K562 (cell line): ENCODE measurements at regions not wholly inside any gene's neighbourhood (a gene's known extent, or its start where the extent isn't known, plus 50 kb on each side); places are given as distances from the start of the nearest gene placed in this dataset.

Experiments used
- ATAC-seq: fragments of 200-7000 bp; cut with Tn5 transposase; 3 replicates; pipeline ENCODE4 v1.9.1; 2020; ENCODE audit warnings: moderate library complexity
- BruUV-seq: library from RNA; stranded (reverse); fragments of 400-500 nt; replicated peaks from 2 replicates; lab custom pipeline; 2021; lab: Mats Ljungman, UMichigan
- CTCF ChIA-PET: fragments of 300-600 bp; formaldehyde crosslinking; extraction: SDS; loops from one replicate; lab custom pipeline; 2021; ENCODE audit warnings: low intra/inter-chr PET ratio; lab: Yijun Ruan, JAX
- POLR2A ChIA-PET: fragments of 300-600, 350-650 bp; sonication (Branson Sonifier 250); formaldehyde crosslinking; extraction: SDS; loops from one replicate; lab custom pipeline; 2021; ENCODE audit warnings: antibody characterized with exemption, inconsistent platforms; lab: Yijun Ruan, JAX
- DNase-seq, 4 experiments: peaks; one replicate each; pipeline versions ENCODE4 v3.0.0 to v3.0.0-alpha.2; 2011 to 2018; ENCODE audit warnings: low spot score in 3 of 4, mixed read lengths in 3 of 4; ENCODE audit errors: extremely low read depth in 1 of 4
- FAIRE-seq: peaks from 2 replicates; lab custom pipeline; 2011; peaks lifted over from hg19 to GRCh38; lab: Jason Lieb, UNC
- H2AFZ ChIP-seq: 2 replicates; pipeline ENCODE4 v1.6.0; 2011; ENCODE audit warnings: low read depth, low read length, control low read depth, inconsistent platforms
- H3K27ac ChIP-seq: fragments of 200-600 bp; 3 replicates; pipeline ENCODE4 v1.8.0; 2011; ENCODE audit warnings: low read depth, mild to moderate bottlenecking, control low read depth, inconsistent platforms, low read length, moderate library complexity, mixed read lengths; ENCODE audit errors: extremely low read depth
- H3K27me3 ChIP-seq, 2 experiments: fragments of 300-600 bp in 1 of 2; 2 replicates in 1 of 2; 3 replicates in 1 of 2; pipeline versions ENCODE4 v1.6.0 to v1.8.0; 2011; ENCODE audit warnings: inconsistent platforms in 2 of 2, low read length in 2 of 2, mild to moderate bottlenecking in 1 of 2, mixed read lengths in 1 of 2, moderate library complexity in 1 of 2; ENCODE audit not compliant: control insufficient read depth in 2 of 2, insufficient read depth in 2 of 2
- H3K36me3 ChIP-seq: fragments of 300-600 bp; 3 replicates; pipeline ENCODE4 v1.8.0; 2011; ENCODE audit warnings: mild to moderate bottlenecking, low read length, inconsistent platforms; ENCODE audit not compliant: control insufficient read depth, insufficient read depth
- H3K4me1 ChIP-seq, 2 experiments: fragments of 200-600 bp in 1 of 2; replicated peaks in 1 of 2; 2 replicates in 1 of 2; 3 replicates in 1 of 2; pipeline versions ENCODE4 v1.5.1 to v1.8.0; 2011; ENCODE audit warnings: inconsistent platforms in 2 of 2, low read length in 2 of 2, mild to moderate bottlenecking in 1 of 2, mixed read lengths in 1 of 2, moderate library complexity in 1 of 2; ENCODE audit not compliant: control insufficient read depth in 2 of 2, insufficient read depth in 2 of 2
- H3K4me2 ChIP-seq: 2 replicates; pipeline ENCODE4 v1.6.1; 2011; ENCODE audit warnings: low read length, control low read depth, inconsistent platforms, mixed read lengths; ENCODE audit not compliant: insufficient read depth
- H3K4me3 ChIP-seq: fragments of 200-600 bp; sonication (generic), shearing (Covaris generic); 2 replicates; pipeline ENCODE4 v1.5.1; 2016; ENCODE audit warnings: control low read depth, inconsistent platforms
- H3K79me2 ChIP-seq: fragments of 200-600 bp; 3 replicates; pipeline ENCODE4 v1.8.0; 2011; ENCODE audit warnings: low read length, inconsistent platforms; ENCODE audit not compliant: control insufficient read depth, insufficient read depth
- H3K9ac ChIP-seq, 2 experiments: 2 replicates each; pipeline versions ENCODE4 v1.6.0 to v1.6.1; 2011; ENCODE audit warnings: low read depth in 2 of 2, low read length in 2 of 2, control low read depth in 1 of 2, inconsistent platforms in 1 of 2, mild to moderate bottlenecking in 1 of 2, mixed read lengths in 1 of 2; ENCODE audit not compliant: insufficient read depth in 1 of 2
- H3K9me1 ChIP-seq: one replicate; pipeline ENCODE4 v1.6.0; 2011; ENCODE audit warnings: inconsistent platforms, mild to moderate bottlenecking, low read length, moderate library complexity; ENCODE audit not compliant: control insufficient read depth, insufficient read depth
- H3K9me3 ChIP-seq: replicated peaks from 2 replicates; pipeline ENCODE4 v1.5.1; 2011; ENCODE audit warnings: low read depth, low read length, inconsistent platforms; ENCODE audit not compliant: control insufficient read depth, insufficient read depth
- H4K20me1 ChIP-seq: replicated peaks from 2 replicates; pipeline ENCODE4 v1.6.1; 2011; ENCODE audit warnings: low read length, inconsistent platforms, mixed read lengths; ENCODE audit not compliant: control insufficient read depth, insufficient read depth
- BMI1 ChIP-seq: fragments of 150-350 bp; IDR thresholded peaks from 2 replicates; pipeline ENCODE4 v1.6.1; 2014; ENCODE audit warnings: low read length
- CHD4 ChIP-seq: fragments of 200-600 bp; sonication (generic); IDR thresholded peaks from 3 replicates; pipeline ENCODE4 v1.6.1; 2012; ENCODE audit warnings: low read depth, mild to moderate bottlenecking, mixed read lengths, low read length, inconsistent platforms; ENCODE audit not compliant: insufficient read depth, insufficient replicate concordance, poor library complexity, severe bottlenecking
- ETV6 ChIP-seq, 3 experiments: fragments of 150-350 bp in 1 of 3; sonication (generic) in 1 of 3; formaldehyde crosslinking in 1 of 3; IDR thresholded peaks; 2 replicates each; pipeline versions ENCODE4 v1.6.1 to v1.8.0; 2014 to 2022; ENCODE audit warnings: borderline replicate concordance in 2 of 3, low read depth in 2 of 3, antibody characterized with exemption in 1 of 3, low read length in 1 of 3, mild to moderate bottlenecking in 1 of 3, missing genetic modification reagents in 1 of 3
- MBD2 ChIP-seq: sonication (generic); IDR thresholded peaks from 2 replicates; pipeline ENCODE4 v1.6.1; 2016; ENCODE audit warnings: low read depth, borderline replicate concordance
- NCOA6 ChIP-seq: fragments of 450-650 bp; IDR thresholded peaks from 2 replicates; pipeline ENCODE4 v1.6.1; 2017; ENCODE audit warnings: mild to moderate bottlenecking
- TBP ChIP-seq: optimal IDR thresholded peaks from 2 replicates; pipeline ENCODE3; 2011; ENCODE audit warnings: low read depth, low read length, improper control_type of control experiment
- TRIM28 ChIP-seq: fragments of 450-650 bp; IDR thresholded peaks from 2 replicates; pipeline ENCODE4 v1.6.1; 2017
- WGBS: fragments of 100-300 bp; shearing (Covaris generic); methylation state at CpG from one replicate; pipeline ENCODE4 v1.1.6; 2016; ENCODE audit warnings: low coverage, mixed read lengths; ENCODE audit not compliant: insufficient coverage; ENCODE audit errors: missing lambda C conversion rate; 5-methylcytosine and 5-hydroxymethylcytosine counted together
- in situ Hi-C: fragments of 300-500 bp; cut with MboI; formaldehyde crosslinking; loops from 4 replicates; pipeline ENCODE4 v1.15.0; 2018; ENCODE audit warnings: inconsistent platforms, mixed read lengths
- intact Hi-C: fragments of 100-400 bp; cut with micrococcal nuclease; formaldehyde crosslinking; loops from 2 replicates; pipeline ENCODE4 v1.14.2; 2022
- TF ChIP-seq, protein P1 (sequence below): sonication (generic); formaldehyde crosslinking; IDR thresholded peaks from 2 replicates; pipeline ENCODE4 v1.4.0; 2020; ENCODE audit warnings: mild to moderate bottlenecking, missing genetic modification reagents

DNA sequence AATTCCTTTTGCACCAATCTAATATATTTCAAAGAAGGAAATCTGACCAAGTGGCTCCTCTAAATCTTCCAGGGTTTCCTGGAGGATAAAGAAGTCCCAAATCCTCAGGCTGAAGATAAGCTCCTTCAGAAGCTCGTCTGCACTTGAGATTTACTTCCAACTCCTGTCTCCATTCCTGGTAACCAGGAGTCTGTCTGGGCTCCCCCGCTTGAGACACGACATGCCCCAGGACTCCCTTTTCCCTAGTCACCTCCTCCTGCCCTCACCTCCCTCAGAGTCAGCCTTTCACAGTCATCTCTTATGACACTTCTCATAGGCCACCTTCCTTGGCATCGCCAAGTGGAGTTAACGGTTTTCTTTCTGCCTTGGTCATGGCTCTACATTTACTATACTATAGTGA is 103.4 kb upstream of the NEDD9 start (continued):
- TF ChIP-seq, protein P1, sequence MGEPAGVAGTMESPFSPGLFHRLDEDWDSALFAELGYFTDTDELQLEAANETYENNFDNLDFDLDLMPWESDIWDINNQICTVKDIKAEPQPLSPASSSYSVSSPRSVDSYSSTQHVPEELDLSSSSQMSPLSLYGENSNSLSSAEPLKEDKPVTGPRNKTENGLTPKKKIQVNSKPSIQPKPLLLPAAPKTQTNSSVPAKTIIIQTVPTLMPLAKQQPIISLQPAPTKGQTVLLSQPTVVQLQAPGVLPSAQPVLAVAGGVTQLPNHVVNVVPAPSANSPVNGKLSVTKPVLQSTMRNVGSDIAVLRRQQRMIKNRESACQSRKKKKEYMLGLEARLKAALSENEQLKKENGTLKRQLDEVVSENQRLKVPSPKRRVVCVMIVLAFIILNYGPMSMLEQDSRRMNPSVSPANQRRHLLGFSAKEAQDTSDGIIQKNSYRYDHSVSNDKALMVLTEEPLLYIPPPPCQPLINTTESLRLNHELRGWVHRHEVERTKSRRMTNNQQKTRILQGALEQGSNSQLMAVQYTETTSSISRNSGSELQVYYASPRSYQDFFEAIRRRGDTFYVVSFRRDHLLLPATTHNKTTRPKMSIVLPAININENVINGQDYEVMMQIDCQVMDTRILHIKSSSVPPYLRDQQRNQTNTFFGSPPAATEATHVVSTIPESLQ (CRISPR knock-in tag): no peak

DNA sequence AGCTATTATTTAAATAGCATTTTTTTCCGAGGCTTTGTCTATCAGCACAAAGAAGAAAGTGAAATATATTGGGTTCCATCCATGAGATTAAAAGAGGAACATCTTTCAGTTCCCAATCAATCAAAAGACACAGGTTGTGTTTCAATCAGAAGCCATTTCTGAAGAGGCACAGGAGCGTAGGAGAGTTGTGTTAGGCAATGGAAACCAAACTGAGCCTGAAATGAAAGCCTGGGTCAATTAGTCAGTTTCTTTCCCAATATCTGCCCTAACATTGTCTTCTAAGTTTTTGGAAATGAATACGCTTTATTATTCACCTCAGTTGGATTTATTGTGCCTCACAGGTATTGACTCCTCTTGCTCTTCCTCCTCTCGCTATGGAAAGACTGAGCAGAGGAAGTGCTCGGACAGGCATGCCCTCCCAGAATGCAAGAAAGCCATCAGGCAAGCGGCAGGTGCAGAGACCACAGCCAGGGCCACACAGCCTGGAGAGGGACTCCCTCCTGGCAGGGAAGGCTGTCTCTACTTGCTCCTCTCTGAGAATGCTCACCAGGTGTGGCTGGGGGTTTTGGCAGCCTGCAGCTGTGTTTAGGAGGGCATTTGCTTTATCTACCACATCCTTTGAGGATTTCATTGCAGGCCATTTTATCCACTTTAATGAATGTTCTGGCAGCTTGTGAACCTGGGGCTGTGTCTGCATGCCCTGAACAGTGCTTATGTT is 100.8 kb upstream of the NEDD9 start:
- no peaks in the 10 kb centered on the region for H3K9me3 ChIP-seq
- no peak for TF ChIP-seq MBD2
- no peak for TF ChIP-seq ETV6 (IDR thresholded peaks at IDR 0.05; ENCODE audit: borderline replicate concordance in 1 of 2, low read depth in 2 of 2, low read length in 1 of 2)
- no peak for TF ChIP-seq ETV6 (CRISPR knock-in tag; IDR thresholded peaks at IDR 0.05; ENCODE audit: borderline replicate concordance)
- TF ChIP-seq NCOA6: no peak
- TF ChIP-seq BMI1: no peak
- TF ChIP-seq CHD4: no peak
- no peak for TF ChIP-seq TBP
- no peak for TF ChIP-seq TRIM28
- DNase-seq: no peak
- H2AFZ ChIP-seq: no peak overlapping the region
- peaks cover 0 to 10% of the 10 kb centered on the region in 2 experiments; a peak in 1 of 5 replicates for H3K27me3 ChIP-seq
- no peaks in the 10 kb centered on the region for H4K20me1 ChIP-seq
- intact Hi-C loops: no loop called here
- H3K27ac ChIP-seq: no peak overlapping the region
- no peaks in the 10 kb centered on the region for H3K36me3 ChIP-seq
- H3K9me1 ChIP-seq: no peaks in the 10 kb centered on the region
- H3K79me2 ChIP-seq: no peaks in the 10 kb centered on the region
- WGBS: 0% methylated on average over 6 of the region's 6 CpGs
- BruUV-seq: no TSS peak
- POLR2A ChIA-PET: interaction anchor here (0.8 to 1.4 kb wide), 2 partner anchors 10 to 15 kb away, joined by 3 to 5 read pairs; no protein-coding TSS in a partner anchor
- CTCF ChIA-PET: no interaction called here
- ATAC-seq: no peak
- in situ Hi-C loops: no loop called here
- H3K4me2 ChIP-seq: no peak overlapping the region
- H3K4me1 ChIP-seq: no peaks in the 10 kb centered on the region
- no peak for FAIRE-seq
- H3K9ac ChIP-seq: no peak overlapping the region
- H3K4me3 ChIP-seq: no peak overlapping the region
